ENCODE measurements at regions not wholly inside any gene's neighbourhood (a gene's known extent, or its start where the extent isn't known, plus 50 kb on each side); places are given as distances from the start of the nearest gene placed in this dataset.

- TF ChIP-seq CHCHD3 (CRISPR knock-in tag; IDR thresholded peaks at IDR 0.05): no peak
- TF ChIP-seq ZNF367 (CRISPR knock-in tag; IDR thresholded peaks at IDR 0.05; ENCODE audit: borderline replicate concordance): no peak
Observed at GRCh38 chr7:112669306-112669705, 120.9 kb downstream of the TMEM168 start.

All from HepG2 (cell line).